GM10266 (cell line): ENCODE measurements at regions not wholly inside any gene's neighbourhood (a gene's known extent, or its start where the extent isn't known, plus 50 kb on each side); places are given as distances from the start of the nearest gene placed in this dataset.

Experiments
- DNase-seq: peaks from one replicate; pipeline ENCODE4 v3.0.0; 2012; ENCODE audit errors: extremely low spot score
- TF ChIP-seq, protein P1 (sequence below): IDR thresholded peaks from 2 replicates; pipeline ENCODE4 v1.5.1; 2012; ENCODE audit warnings: mild to moderate bottlenecking, low read depth; ENCODE audit not compliant: control insufficient read depth, insufficient read depth; ENCODE audit errors: missing control alignments

GRCh38 chr11:81700076-81700475 lies 1033.6 kb downstream of the FAM181B start:
- no peak for DNase-seq

GRCh38 chr11:81687057-81687456 lies 1046.6 kb downstream of the FAM181B start:
- no peak for DNase-seq
- TF ChIP-seq, protein P1, sequence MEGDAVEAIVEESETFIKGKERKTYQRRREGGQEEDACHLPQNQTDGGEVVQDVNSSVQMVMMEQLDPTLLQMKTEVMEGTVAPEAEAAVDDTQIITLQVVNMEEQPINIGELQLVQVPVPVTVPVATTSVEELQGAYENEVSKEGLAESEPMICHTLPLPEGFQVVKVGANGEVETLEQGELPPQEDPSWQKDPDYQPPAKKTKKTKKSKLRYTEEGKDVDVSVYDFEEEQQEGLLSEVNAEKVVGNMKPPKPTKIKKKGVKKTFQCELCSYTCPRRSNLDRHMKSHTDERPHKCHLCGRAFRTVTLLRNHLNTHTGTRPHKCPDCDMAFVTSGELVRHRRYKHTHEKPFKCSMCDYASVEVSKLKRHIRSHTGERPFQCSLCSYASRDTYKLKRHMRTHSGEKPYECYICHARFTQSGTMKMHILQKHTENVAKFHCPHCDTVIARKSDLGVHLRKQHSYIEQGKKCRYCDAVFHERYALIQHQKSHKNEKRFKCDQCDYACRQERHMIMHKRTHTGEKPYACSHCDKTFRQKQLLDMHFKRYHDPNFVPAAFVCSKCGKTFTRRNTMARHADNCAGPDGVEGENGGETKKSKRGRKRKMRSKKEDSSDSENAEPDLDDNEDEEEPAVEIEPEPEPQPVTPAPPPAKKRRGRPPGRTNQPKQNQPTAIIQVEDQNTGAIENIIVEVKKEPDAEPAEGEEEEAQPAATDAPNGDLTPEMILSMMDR = no peak

More at GRCh38 chr11:81700076-81700475, 1033.6 kb downstream of the FAM181B start:
- TF ChIP-seq, protein P1 = no peak

DNA sequence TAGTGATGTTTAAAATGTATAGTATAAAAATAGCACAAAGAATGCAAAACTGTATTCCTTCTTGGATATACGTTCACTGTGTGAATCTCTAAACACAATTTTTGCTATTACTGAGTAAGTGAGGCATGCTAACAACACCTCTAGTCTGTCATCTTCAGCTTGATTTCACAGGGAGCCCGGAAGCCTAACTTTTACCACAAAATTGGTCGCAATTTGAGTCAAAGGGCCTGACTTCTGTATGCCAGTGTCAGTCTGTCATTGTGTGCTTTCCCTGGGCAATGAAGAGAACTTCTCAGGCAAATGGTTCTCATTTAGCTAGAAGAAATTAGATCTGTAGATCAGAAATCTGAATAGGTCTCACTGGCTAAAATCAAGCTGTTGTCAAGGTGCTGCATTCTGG lies 1059.5 kb downstream of the FAM181B start:
- DNase-seq = peak; percentile 4
- TF ChIP-seq, protein P1 = no peak

DNA sequence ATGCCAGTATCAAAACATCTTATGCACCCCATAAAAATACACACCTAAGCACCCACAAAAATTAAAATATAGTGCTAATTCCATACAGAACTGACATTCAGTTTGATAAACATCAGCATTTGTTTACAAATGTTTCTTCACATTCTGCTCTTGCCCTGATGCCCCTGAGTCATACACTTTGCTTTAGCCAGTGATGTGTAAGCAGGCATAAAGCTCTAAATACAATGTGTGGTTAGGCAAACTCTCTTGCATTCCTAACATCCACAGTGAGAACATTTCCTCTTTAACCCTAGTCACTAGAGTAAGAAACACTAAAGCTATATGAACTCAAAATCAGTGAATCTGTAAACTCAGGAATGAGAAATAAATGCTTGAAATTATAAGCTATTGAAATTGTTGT lies 1060.7 kb downstream of the FAM181B start:
- DNase-seq = no peak
- TF ChIP-seq, protein P1 = no peak

DNA sequence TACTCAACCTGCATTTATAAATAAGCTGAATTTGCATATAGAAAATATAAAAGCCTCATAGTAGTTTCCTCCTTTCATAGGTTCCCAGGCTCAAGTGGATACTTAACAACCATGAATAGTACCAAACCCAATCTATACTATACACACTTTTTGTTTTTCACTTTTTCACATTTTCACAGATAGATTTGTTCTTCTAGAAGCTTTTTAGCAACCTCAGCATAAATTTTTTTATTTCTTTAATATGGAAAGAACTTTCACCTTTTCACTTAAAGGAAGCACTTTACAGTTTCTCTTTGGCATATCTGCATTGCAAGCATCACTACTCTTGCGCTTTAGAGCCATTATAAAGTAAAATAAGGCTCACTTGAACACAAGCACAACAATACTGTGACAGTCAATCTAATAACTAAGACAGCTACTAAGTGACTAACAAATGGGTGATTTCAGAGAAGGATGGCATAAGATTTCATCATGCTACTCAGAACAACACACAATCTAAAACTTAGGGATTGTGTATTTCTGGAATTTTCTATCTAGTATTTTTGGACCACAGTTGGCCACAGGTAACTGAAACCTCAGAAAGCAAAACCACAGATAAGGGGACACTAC lies 1063.6 kb downstream of the FAM181B start:
- TF ChIP-seq, protein P1 = no peak
- DNase-seq = no peak

DNA sequence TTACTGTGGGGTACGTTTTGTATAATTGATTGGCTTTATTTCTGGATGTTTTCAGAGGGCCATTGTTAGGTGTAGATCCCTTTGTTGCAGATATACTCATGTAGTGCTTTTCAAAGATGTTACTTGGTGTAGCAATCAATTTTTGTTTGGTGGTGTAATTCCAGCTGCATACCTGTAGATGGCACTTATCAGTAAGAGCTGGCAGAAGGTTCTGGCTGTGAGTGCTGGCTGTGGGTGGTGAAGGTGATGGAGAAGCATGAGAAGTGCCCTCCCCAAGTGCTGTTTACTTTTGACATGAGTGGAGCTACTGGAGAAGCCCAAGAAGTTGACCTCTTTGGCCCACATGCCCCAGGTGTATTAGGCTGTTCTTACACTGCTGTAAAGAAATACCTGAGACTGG lies 1074.9 kb downstream of the FAM181B start:
- peak; percentile 12 for DNase-seq
- TF ChIP-seq, protein P1 = peak; percentile 44

DNA sequence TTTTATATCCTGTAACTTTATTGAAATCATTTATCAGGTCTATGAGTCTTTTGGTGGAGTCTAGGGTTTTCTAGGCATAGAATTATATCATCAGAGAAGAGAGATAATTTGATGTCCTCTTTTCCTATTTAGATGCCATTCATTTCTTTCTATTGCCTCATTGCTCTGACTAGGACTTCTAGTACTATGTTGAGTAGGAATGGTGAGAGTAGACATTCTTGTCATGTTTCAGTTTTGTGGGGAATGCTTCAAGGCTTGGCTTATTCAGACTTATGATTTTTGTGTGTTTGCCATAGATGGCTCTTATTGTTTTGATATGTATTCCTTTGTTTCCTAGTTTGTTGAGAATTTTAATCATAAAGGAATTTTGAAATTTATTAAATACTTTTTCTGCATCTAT lies 1078.3 kb downstream of the FAM181B start:
- TF ChIP-seq, protein P1 = no peak
- DNase-seq = no peak
